ENCODE measurements at regions not wholly inside any gene's neighbourhood (a gene's known extent, or its start where the extent isn't known, plus 50 kb on each side); places are given as distances from the start of the nearest gene placed in this dataset.

DNA sequence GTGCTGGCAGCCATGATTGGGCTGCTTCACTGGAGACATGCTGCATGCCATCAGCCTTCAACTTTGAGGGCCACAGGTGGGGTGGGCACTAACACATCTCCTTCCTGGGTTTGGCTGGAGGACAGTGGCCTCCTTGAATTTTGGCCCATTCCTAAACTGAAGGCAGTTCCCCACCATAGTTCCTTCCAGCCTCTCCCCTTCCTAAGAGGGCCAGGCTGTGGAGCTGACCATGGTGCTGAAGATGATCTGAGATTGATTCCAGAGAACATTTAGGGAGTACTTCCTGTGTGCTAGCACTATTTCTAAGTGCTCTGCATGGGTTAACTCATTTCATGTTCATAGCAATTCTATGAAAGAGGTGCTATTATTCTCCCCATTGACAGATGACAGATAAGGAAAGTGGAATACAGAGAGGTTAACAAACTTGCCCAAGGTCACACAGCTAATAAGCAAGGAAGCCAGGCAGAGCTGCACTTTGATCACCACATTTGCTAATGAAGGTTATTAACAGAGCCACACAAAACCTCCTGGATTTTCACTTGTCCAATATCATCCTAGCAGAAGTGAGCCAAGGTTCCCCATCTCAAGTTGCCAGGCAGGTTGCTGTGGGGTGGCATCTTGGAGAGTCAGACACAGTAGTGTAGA is 175.3 kb downstream of the ZIC5 start:
- Histone ChIP-seq H3K9me2 (ENCODE audit: insufficient read depth) (no peaks in the 10 kb centered on the region), H2AFZ (no peak overlapping the region), H3K79me2 (ENCODE audit: low read depth) (no peaks in the 10 kb centered on the region), H3F3A (ENCODE audit: insufficient read depth, low read depth) (no peaks in the 10 kb centered on the region), H4K20me1 (ENCODE audit: insufficient read depth) (no peaks in the 10 kb centered on the region), H3K9me3 (ENCODE audit: insufficient read depth, low read depth) (peaks cover 5% of the 10 kb centered on the region), H3K27ac (no peak overlapping the region), H3K4me3 (no peak overlapping the region), H3K27me3 (ENCODE audit: insufficient read depth, low read depth) (no peaks in the 10 kb centered on the region), H3K36me3 (ENCODE audit: low read depth) (no peaks in the 10 kb centered on the region), H3K4me1 (replicated peaks; ENCODE audit: insufficient read depth) (no peaks in the 10 kb centered on the region), H3K4me2 (no peak overlapping the region)
- CTCF ChIA-PET: no interaction called here
- TF ChIP-seq CTCF (conservative IDR thresholded peaks at IDR 0.05): no peak
- TF ChIP-seq EZH2 (IDR thresholded peaks at IDR 0.05; ENCODE audit: low read depth): no peak
- POLR2A ChIA-PET (ENCODE audit: unreplicated experiment): no interaction called here
- intact Hi-C loops (cut with micrococcal nuclease; ENCODE audit: unreplicated experiment): no loop called here
- no TSS peak for BruUV-seq (replicated peaks)
- DNase-seq: peak in 1 of 2 experiments; percentile 14

DNA sequence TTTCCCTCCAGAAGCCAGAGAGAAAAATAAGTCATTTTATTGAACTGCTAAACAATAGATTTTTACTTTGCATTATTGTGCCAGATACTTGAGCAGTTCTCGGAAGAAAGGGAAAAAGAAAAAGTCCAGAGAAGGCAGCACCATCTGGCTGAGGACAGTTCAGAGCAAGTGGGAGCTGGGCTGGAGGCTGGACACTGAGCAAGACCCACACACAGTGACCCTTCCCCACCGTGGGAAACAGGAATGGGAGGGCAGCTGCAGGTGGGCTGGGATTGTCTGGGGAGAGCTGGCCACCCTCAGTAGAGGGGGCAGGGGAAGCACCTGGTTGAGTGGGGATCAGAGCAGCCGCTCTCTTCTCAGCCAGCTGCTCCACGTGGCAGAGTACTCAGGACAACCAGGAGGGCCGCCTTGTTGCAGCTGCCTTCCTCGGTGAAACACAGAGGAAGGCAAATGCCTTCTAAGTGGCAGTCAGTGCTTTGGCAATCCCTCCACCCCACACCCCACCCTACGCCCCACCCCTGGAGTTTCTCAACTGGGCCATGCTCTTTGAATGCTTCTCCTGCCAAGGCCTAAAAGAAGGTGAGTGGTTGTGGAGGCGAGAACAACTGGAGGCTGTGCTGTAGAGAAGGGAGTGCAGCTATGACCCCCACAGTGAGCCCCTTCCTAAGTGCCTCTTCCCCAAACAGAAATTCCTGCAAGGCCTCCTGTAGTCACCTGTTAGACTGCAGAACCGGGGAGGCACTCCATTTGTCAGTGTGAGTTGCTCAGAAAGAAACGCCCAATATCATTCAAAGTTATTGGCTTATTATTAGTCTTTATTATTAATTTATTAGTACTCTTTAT is 179.3 kb downstream of the ZIC5 start:
- Histone ChIP-seq H3K4me1 (replicated peaks; ENCODE audit: insufficient read depth) (no peaks in the 10 kb centered on the region), H3K27me3 (ENCODE audit: insufficient read depth, low read depth) (no peaks in the 10 kb centered on the region), H3K4me3 (no peak overlapping the region), H3K9me2 (ENCODE audit: insufficient read depth) (no peaks in the 10 kb centered on the region), H3K9me3 (ENCODE audit: insufficient read depth, low read depth) (peaks cover 5% of the 10 kb centered on the region), H2AFZ (no peak overlapping the region), H3F3A (ENCODE audit: insufficient read depth, low read depth) (no peaks in the 10 kb centered on the region), H3K4me2 (no peak overlapping the region), H3K27ac (no peak overlapping the region), H3K36me3 (ENCODE audit: low read depth) (no peaks in the 10 kb centered on the region), H4K20me1 (ENCODE audit: insufficient read depth) (no peaks in the 10 kb centered on the region), H3K79me2 (ENCODE audit: low read depth) (no peaks in the 10 kb centered on the region)
- intact Hi-C loops (cut with micrococcal nuclease; ENCODE audit: unreplicated experiment): no loop called here
- no peak for TF ChIP-seq CTCF (conservative IDR thresholded peaks at IDR 0.05)
- BruUV-seq (replicated peaks): no TSS peak
- ChIA-PET CTCF (no interaction called here), POLR2A (ENCODE audit: unreplicated experiment) (no interaction called here)
- DNase-seq: no peak

DNA sequence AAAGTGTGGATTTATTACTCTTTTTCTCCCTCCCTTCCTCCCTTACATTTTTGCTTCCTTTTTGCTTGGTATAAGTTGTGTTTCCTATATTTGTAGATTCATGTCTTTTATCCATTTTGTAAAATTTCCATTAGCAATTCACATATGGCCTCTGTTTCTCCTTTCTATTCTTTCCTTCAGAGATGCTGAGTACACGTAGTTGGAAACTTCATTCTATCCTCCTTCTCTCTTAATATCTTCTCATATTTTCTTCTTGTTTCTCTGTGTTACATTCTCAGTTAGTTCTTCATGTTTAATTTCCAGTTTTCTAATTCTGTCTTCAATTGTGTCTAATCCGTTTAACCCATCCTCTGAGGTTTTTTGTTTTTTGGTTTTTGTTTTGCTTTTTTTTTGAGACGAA is 188.9 kb downstream of the ZIC5 start:
- Histone ChIP-seq H3K27me3 (ENCODE audit: insufficient read depth, low read depth) (no peaks in the 10 kb centered on the region), H3F3A (ENCODE audit: insufficient read depth, low read depth) (no peaks in the 10 kb centered on the region), H3K4me2 (no peak overlapping the region), H3K27ac (no peak overlapping the region), H3K4me1 (replicated peaks; ENCODE audit: insufficient read depth) (no peaks in the 10 kb centered on the region), H4K20me1 (ENCODE audit: insufficient read depth) (no peaks in the 10 kb centered on the region), H2AFZ (no peak overlapping the region), H3K4me3 (no peak overlapping the region), H3K79me2 (ENCODE audit: low read depth) (no peaks in the 10 kb centered on the region), H3K9me2 (ENCODE audit: insufficient read depth) (no peaks in the 10 kb centered on the region), H3K36me3 (ENCODE audit: low read depth) (no peaks in the 10 kb centered on the region), H3K9me3 (ENCODE audit: insufficient read depth, low read depth) (no peaks in the 10 kb centered on the region)
- DNase-seq: no peak
- ChIA-PET CTCF (no interaction called here), POLR2A (ENCODE audit: unreplicated experiment) (no interaction called here)
- intact Hi-C loops (cut with micrococcal nuclease; ENCODE audit: unreplicated experiment): no loop called here
- BruUV-seq (replicated peaks): no TSS peak
- no peak for TF ChIP-seq CTCF (conservative IDR thresholded peaks at IDR 0.05)
- no peak for TF ChIP-seq EZH2 (IDR thresholded peaks at IDR 0.05; ENCODE audit: low read depth)
